ENCODE measurements at regions not wholly inside any gene's neighbourhood (a gene's known extent, or its start where the extent isn't known, plus 50 kb on each side); places are given as distances from the start of the nearest gene placed in this dataset.

DNA sequence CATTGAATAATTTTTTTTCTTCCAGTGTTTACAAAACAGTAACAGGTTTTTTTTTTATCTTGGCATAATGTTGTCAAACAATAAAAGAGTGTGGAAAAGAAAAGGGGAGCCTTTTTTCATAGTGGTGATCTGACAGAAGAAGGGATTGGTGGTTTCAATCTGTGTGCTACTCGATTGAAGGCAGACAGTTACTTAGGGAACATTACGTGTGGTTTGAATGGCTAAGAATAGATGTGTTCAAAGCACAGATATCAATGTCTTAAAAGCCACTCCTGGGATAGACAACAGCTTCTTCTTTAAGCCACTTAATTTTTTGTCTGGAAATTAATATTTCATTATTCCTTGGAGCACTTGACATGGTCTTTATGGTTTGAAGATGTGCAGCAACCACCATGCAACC, 558.6 kb upstream of the ADGRL2 start:
- WGBS, 2 donors: 64 to 81% methylated on average over 2 of the region's 2 CpGs
- H3K9me3 ChIP-seq: no peaks in the 10 kb centered on the region
- intact Hi-C loops (cut with DNase I): no loop called here
- no peaks in the 10 kb centered on the region for H3K4me1 ChIP-seq
- no peaks in the 10 kb centered on the region for H3K36me3 ChIP-seq
- DNase-seq: no peak
- TF ChIP-seq, protein P1, sequence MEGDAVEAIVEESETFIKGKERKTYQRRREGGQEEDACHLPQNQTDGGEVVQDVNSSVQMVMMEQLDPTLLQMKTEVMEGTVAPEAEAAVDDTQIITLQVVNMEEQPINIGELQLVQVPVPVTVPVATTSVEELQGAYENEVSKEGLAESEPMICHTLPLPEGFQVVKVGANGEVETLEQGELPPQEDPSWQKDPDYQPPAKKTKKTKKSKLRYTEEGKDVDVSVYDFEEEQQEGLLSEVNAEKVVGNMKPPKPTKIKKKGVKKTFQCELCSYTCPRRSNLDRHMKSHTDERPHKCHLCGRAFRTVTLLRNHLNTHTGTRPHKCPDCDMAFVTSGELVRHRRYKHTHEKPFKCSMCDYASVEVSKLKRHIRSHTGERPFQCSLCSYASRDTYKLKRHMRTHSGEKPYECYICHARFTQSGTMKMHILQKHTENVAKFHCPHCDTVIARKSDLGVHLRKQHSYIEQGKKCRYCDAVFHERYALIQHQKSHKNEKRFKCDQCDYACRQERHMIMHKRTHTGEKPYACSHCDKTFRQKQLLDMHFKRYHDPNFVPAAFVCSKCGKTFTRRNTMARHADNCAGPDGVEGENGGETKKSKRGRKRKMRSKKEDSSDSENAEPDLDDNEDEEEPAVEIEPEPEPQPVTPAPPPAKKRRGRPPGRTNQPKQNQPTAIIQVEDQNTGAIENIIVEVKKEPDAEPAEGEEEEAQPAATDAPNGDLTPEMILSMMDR (IDR thresholded peaks at IDR 0.05): no peak
- TF ChIP-seq POLR2A (IDR thresholded peaks at IDR 0.05) (no peak), POLR2AphosphoS5 (IDR thresholded peaks at IDR 0.05) (no peak), EP300 (IDR thresholded peaks at IDR 0.05) (no peak)
- H3K27me3 ChIP-seq: no peaks in the 10 kb centered on the region
- no peak overlapping the region for H3K4me3 ChIP-seq
- no peak overlapping the region for H3K27ac ChIP-seq

DNA sequence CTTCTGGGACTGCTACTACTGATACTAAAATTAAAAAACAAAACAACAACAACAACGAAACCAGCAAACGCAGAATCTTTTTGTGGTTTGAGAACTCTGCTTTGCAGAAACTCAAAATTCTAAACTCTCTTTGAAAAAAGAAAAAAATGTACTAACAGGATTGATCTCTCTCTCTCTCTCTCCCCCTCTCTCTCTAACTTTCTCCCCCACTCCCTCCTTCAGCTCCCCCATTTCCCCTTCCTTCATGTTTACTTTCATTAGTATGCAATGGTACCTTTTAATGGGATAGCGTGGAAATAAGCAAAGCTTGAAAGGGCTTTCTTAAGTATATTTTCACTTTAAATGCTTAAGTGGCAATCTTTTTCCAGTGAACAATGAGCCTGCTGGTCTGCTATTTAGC, 562.6 kb upstream of the ADGRL2 start:
- no peak overlapping the region for H3K4me3 ChIP-seq
- no peaks in the 10 kb centered on the region for H3K4me1 ChIP-seq
- intact Hi-C loops (cut with DNase I): no loop called here
- no peak for TF ChIP-seq EP300 (IDR thresholded peaks at IDR 0.05)
- TF ChIP-seq, protein P1 (IDR thresholded peaks at IDR 0.05): no peak
- TF ChIP-seq POLR2AphosphoS5 (IDR thresholded peaks at IDR 0.05): no peak
- no peak for TF ChIP-seq POLR2A (IDR thresholded peaks at IDR 0.05)
- H3K36me3 ChIP-seq: no peaks in the 10 kb centered on the region
- no peaks in the 10 kb centered on the region for H3K9me3 ChIP-seq
- no peak overlapping the region for H3K27ac ChIP-seq
- 74 to 82% methylated on average over 3 of the region's 3 CpGs for WGBS, 2 donors
- no peak for DNase-seq
- no peaks in the 10 kb centered on the region for H3K27me3 ChIP-seq

DNA sequence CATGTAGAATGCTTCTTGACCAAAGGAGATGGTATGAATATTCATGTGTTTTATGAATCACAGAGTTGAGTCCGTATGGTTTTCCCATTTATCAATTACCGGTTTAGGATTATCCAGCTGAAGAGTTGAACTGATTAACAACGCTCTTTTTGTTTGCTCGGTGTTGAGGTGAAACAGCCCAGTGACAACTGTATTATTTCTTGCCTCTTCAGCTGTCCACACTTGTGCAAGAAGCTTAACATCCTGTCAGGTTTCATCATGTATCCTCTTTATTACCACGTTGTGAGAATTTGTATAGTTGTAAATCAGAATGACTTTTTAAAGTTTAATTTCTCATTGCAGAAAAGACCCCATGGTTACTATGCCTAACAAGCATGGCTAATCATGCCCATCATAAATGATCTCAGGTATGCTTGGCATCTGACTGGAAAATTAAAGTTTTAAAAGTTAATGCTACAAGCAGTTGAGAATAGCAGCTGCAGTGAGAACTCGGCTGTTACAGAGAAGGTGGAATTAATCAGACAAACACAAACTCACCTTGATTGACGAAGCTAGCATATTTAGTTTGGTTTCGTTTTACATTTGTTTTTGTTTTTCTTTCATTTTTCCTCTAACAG, 563.2 kb upstream of the ADGRL2 start:
- no peaks in the 10 kb centered on the region for H3K9me3 ChIP-seq
- DNase-seq: no peak
- no peaks in the 10 kb centered on the region for H3K4me1 ChIP-seq
- TF ChIP-seq POLR2AphosphoS5 (IDR thresholded peaks at IDR 0.05): no peak
- no peak for TF ChIP-seq POLR2A (IDR thresholded peaks at IDR 0.05)
- TF ChIP-seq, protein P1 (IDR thresholded peaks at IDR 0.05): no peak
- no peak for TF ChIP-seq EP300 (IDR thresholded peaks at IDR 0.05)
- no peak overlapping the region for H3K4me3 ChIP-seq
- WGBS, 2 donors: 50 to 64% methylated on average over 8 of the region's 8 CpGs
- intact Hi-C loops (cut with DNase I): no loop called here
- H3K27me3 ChIP-seq: no peaks in the 10 kb centered on the region
- no peak overlapping the region for H3K27ac ChIP-seq
- H3K36me3 ChIP-seq: no peaks in the 10 kb centered on the region

DNA sequence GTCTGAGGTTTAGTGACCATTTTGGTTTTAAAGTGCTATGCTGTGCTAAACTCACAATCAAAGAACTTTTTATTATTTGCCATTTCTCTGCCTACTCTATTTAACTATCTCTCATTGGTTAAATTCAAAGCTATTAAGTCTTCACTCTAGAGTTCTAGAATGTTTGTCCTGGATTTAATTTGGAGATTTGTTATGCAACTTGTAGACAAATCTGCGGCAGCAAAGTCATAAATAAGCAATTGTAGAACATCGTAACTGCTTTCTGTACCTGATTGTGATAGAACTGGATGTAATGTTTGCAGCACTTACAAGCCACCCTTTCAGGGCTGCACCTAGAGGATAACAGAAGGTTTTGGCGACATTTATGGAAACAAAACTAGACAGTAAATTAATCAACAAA, 566.5 kb upstream of the ADGRL2 start:
- no peaks in the 10 kb centered on the region for H3K27me3 ChIP-seq
- H3K4me1 ChIP-seq: no peaks in the 10 kb centered on the region
- intact Hi-C loops (cut with DNase I): no loop called here
- WGBS, 2 donors: 42 to 73% methylated on average over 3 of the region's 3 CpGs
- DNase-seq: no peak
- no peak overlapping the region for H3K4me3 ChIP-seq
- no peaks in the 10 kb centered on the region for H3K36me3 ChIP-seq
- TF ChIP-seq POLR2AphosphoS5 (IDR thresholded peaks at IDR 0.05) (no peak), POLR2A (IDR thresholded peaks at IDR 0.05) (no peak), EP300 (IDR thresholded peaks at IDR 0.05) (no peak)
- TF ChIP-seq, protein P1 (IDR thresholded peaks at IDR 0.05): no peak
- H3K9me3 ChIP-seq: no peaks in the 10 kb centered on the region
- H3K27ac ChIP-seq: no peak overlapping the region

DNA sequence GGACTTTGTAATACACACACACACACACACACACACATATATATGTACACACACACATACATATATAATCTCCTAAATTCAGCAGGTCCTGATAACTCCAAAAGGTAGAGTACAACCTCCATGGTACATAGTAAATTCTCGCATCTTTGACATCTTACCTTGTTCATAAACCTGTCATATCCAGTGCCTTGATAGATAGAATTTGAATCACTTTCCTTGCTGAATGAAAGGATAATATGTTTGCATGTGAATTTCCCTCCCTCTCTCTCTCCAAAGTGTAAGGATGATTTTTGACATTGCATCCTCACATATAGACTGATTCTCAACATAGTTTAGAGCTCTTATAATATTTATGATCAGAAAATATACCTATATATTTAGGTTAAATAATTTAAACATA, 567.1 kb upstream of the ADGRL2 start:
- DNase-seq: no peak
- no peaks in the 10 kb centered on the region for H3K36me3 ChIP-seq
- TF ChIP-seq EP300 (IDR thresholded peaks at IDR 0.05) (no peak), POLR2A (IDR thresholded peaks at IDR 0.05) (no peak), POLR2AphosphoS5 (IDR thresholded peaks at IDR 0.05) (no peak)
- TF ChIP-seq, protein P1 (IDR thresholded peaks at IDR 0.05): no peak
- H3K27ac ChIP-seq: no peak overlapping the region
- no peaks in the 10 kb centered on the region for H3K4me1 ChIP-seq
- WGBS, 2 donors: 94 to 96% methylated on average over 1 of the region's 1 CpG
- no peaks in the 10 kb centered on the region for H3K27me3 ChIP-seq
- no peak overlapping the region for H3K4me3 ChIP-seq
- intact Hi-C loops (cut with DNase I): no loop called here
- H3K9me3 ChIP-seq: no peaks in the 10 kb centered on the region

Data from sigmoid colon (tissue), 6 donors.